ENCODE measurements at regions not wholly inside any gene's neighbourhood (a gene's known extent, or its start where the extent isn't known, plus 50 kb on each side); places are given as distances from the start of the nearest gene placed in this dataset.

GRCh38 chr7:15936991-15937390 is 250.5 kb upstream of the MEOX2 start:
- no CpG with 5 or more reads among the region's 2 CpGs for WGBS, 2 experiments (ENCODE audit: extremely low coverage in 2 of 2, insufficient read length in 1 of 2)
- ChIA-PET CTCF (no interaction called here), POLR2A (ENCODE audit: unreplicated experiment) (no interaction called here)
- no peak overlapping the region for H3K4ac ChIP-seq (ENCODE audit: low read depth, low read length)
- peaks cover 8% of the 10 kb centered on the region for H3K9me1 ChIP-seq (ENCODE audit: insufficient read depth, low read length)
- H3K4me2 ChIP-seq (ENCODE audit: low read depth, low read length) = peak overlapping the region; percentile 53
- H3K23ac ChIP-seq (ENCODE audit: low read depth, low read length) = no peak overlapping the region
- no peak overlapping the region for H2BK15ac ChIP-seq (ENCODE audit: low read depth, low read length)
- H2AFZ ChIP-seq (replicated peaks; ENCODE audit: low read length, poor library complexity) = no peak overlapping the region
- intact Hi-C loops (cut with micrococcal nuclease) = loop anchor here (5.0 kb wide), 1 partner anchor 90 kb away; no protein-coding TSS in a partner anchor
- no peak for TF ChIP-seq CEBPB (IDR thresholded peaks at IDR 0.05; ENCODE audit: low read depth, low read length)
- TF ChIP-seq MAZ (IDR thresholded peaks at IDR 0.05; ENCODE audit: borderline replicate concordance, low read depth, low read length) = no peak
- no peak for TF ChIP-seq SMC3 (IDR thresholded peaks at IDR 0.05; ENCODE audit: low read depth, low read length)
- TF ChIP-seq MXI1 (IDR thresholded peaks at IDR 0.05; ENCODE audit: borderline replicate concordance, low read depth, low read length) = no peak
- no peak for TF ChIP-seq CTCF (conservative IDR thresholded peaks at IDR 0.05; ENCODE audit: low read depth, low read length)
- no peak for TF ChIP-seq ELK1 (IDR thresholded peaks at IDR 0.05; ENCODE audit: borderline replicate concordance, low read depth, low read length)
- TF ChIP-seq MAFK (IDR thresholded peaks at IDR 0.05; ENCODE audit: low read depth, low read length) = no peak
- no peak for TF ChIP-seq RFX5 (IDR thresholded peaks at IDR 0.05; ENCODE audit: low read depth, low read length)
- no peak for TF ChIP-seq POLR2A (IDR thresholded peaks at IDR 0.05; ENCODE audit: low read depth, low read length)
- no peak for TF ChIP-seq FOS (IDR thresholded peaks at IDR 0.05; ENCODE audit: low read depth, low read length)
- TF ChIP-seq BHLHE40 (IDR thresholded peaks at IDR 0.05; ENCODE audit: low read depth, low read length) = no peak
- TF ChIP-seq NFE2L2 (IDR thresholded peaks at IDR 0.05; ENCODE audit: low read depth, low read length) = no peak
- TF ChIP-seq RAD21 (IDR thresholded peaks at IDR 0.05; ENCODE audit: low read length) = no peak
- TF ChIP-seq CHD1 (IDR thresholded peaks at IDR 0.05; ENCODE audit: low read depth, low read length) = no peak
- no peak for TF ChIP-seq RCOR1 (IDR thresholded peaks at IDR 0.05; ENCODE audit: insufficient replicate concordance, low read length)
- TF ChIP-seq USF2 (IDR thresholded peaks at IDR 0.05; ENCODE audit: low read depth, low read length) = no peak
- H3K79me1 ChIP-seq (ENCODE audit: low read depth in 1 of 2, low read length in 2 of 2) = no peaks in the 10 kb centered on the region
- DNase-seq (no peak), ATAC-seq (ENCODE audit: low read depth) (peak; percentile 16; the same call in 1 of the 2 replicates)
- no peak overlapping the region for H2BK20ac ChIP-seq (ENCODE audit: low read depth, low read length)
- in situ Hi-C loops (cut with MboI; ENCODE audit: low sequenced_read_pairs) = no loop called here
- H3K9ac ChIP-seq (ENCODE audit: low read depth, low read length) = no peak overlapping the region
- no peak overlapping the region for H3K56ac ChIP-seq (ENCODE audit: extremely low read depth, insufficient read depth, low read length)
- no peaks in the 10 kb centered on the region for H3K9me3 ChIP-seq (ENCODE audit: control insufficient read depth, insufficient read depth, low read length)
- BruUV-seq (replicated peaks) = no TSS peak
- H4K5ac ChIP-seq (ENCODE audit: low read depth, low read length) = no peak overlapping the region; the same call in 1 of the 2 replicates
- H2BK120ac ChIP-seq (ENCODE audit: low read depth, low read length) = peak overlapping the region; percentile 70
- H4K8ac ChIP-seq (ENCODE audit: low read depth in 2 of 2, low read length in 2 of 2) = peak overlapping the region in 1 of 2 experiments; percentile 48; a peak in 1 of 4 replicates
- no peak overlapping the region for H3K27ac ChIP-seq (ENCODE audit: insufficient read depth, low read length)
- H3K36me3 ChIP-seq (ENCODE audit: control insufficient read depth, insufficient read depth, low read length) = no peaks in the 10 kb centered on the region
- H2BK5ac ChIP-seq (ENCODE audit: low read depth, low read length, poor library complexity, severe bottlenecking) = peak overlapping the region; percentile 61
- no peak overlapping the region for H3K14ac ChIP-seq (replicated peaks; ENCODE audit: low read depth, low read length)
- H2AK9ac ChIP-seq (replicated peaks; ENCODE audit: low read depth, low read length, poor library complexity) = no peak overlapping the region
- dilution Hi-C loops (cut with HindIII; ENCODE audit: low sequenced_read_pairs, unreplicated experiment) = no loop called here
- H2AK5ac ChIP-seq (ENCODE audit: low read depth, low read length) = no peak overlapping the region
- H3K4me1 ChIP-seq (ENCODE audit: control insufficient read depth, insufficient read depth, low read length) = peaks cover 6% of the 10 kb centered on the region
- H3K18ac ChIP-seq (ENCODE audit: low read depth, low read length) = peak overlapping the region; percentile 38; the same call in 1 of the 2 replicates
- H3K27me3 ChIP-seq (ENCODE audit: control insufficient read depth, insufficient read depth, low read length) = no peaks in the 10 kb centered on the region
- no peaks in the 10 kb centered on the region for H4K20me1 ChIP-seq (ENCODE audit: insufficient read depth, low read length)
- H3K4me3 ChIP-seq (ENCODE audit: insufficient read depth, low read depth, low read length) = no peak overlapping the region
- H4K91ac ChIP-seq (ENCODE audit: insufficient read depth, low read depth, low read length) = no peak overlapping the region; the same call in 1 of the 2 replicates
